ENCODE measurements at regions not wholly inside any gene's neighbourhood (a gene's known extent, or its start where the extent isn't known, plus 50 kb on each side); places are given as distances from the start of the nearest gene placed in this dataset.

DNA sequence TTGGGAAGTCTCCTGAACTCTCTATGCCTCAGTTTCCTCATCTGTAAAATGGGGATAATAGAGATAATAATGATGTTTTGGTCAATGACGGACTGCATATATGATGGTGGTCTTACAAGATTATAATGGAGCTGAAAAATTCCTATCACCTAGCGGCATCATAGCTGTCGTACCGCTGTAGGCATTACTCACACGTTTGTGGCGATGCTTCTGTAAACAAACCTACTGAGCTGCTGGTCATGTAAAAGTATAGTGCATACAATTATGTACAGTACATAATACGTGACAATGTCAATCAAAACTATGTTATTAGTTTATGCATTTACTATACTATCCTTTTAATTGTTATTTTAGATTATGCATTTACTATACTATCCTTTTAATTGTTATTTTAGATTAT is 339.1 kb upstream of the NPVF start:
- TF ChIP-seq POLR2A (IDR thresholded peaks at IDR 0.05; ENCODE audit: low read depth) (no peak), EP300 (IDR thresholded peaks at IDR 0.05) (no peak), POLR2AphosphoS5 (IDR thresholded peaks at IDR 0.05) (no peak)
- TF ChIP-seq, protein P1, sequence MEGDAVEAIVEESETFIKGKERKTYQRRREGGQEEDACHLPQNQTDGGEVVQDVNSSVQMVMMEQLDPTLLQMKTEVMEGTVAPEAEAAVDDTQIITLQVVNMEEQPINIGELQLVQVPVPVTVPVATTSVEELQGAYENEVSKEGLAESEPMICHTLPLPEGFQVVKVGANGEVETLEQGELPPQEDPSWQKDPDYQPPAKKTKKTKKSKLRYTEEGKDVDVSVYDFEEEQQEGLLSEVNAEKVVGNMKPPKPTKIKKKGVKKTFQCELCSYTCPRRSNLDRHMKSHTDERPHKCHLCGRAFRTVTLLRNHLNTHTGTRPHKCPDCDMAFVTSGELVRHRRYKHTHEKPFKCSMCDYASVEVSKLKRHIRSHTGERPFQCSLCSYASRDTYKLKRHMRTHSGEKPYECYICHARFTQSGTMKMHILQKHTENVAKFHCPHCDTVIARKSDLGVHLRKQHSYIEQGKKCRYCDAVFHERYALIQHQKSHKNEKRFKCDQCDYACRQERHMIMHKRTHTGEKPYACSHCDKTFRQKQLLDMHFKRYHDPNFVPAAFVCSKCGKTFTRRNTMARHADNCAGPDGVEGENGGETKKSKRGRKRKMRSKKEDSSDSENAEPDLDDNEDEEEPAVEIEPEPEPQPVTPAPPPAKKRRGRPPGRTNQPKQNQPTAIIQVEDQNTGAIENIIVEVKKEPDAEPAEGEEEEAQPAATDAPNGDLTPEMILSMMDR (IDR thresholded peaks at IDR 0.05) = no peak
